D721Med (cell line): ENCODE measurements at regions not wholly inside any gene's neighbourhood (a gene's known extent, or its start where the extent isn't known, plus 50 kb on each side); places are given as distances from the start of the nearest gene placed in this dataset.

ENCODE experiments used
- DNase-seq: peaks from one replicate; pipeline ENCODE4 v3.0.0; 2011; ENCODE audit warnings: low spot score; ENCODE audit not compliant: insufficient read length
- FAIRE-seq: peaks from 2 replicates; lab custom pipeline; 2011; peaks lifted over from hg19 to GRCh38; lab: Jason Lieb, UNC
- CTCF ChIP-seq: IDR thresholded peaks from 2 replicates; pipeline ENCODE4 v1.5.1; 2012; ENCODE audit warnings: mild to moderate bottlenecking, control low read depth; ENCODE audit not compliant: insufficient read depth; ENCODE audit errors: missing control alignments

- DNase-seq (no peak), FAIRE-seq (no peak)
- no peak for TF ChIP-seq CTCF
Observed at GRCh38 chr10:30117812-30118501, 58.6 kb upstream of the JCAD start.

- no peak for FAIRE-seq
- no peak for TF ChIP-seq CTCF
- DNase-seq = no peak
Observed at GRCh38 chr10:30116041-30116491, 56.7 kb upstream of the JCAD start.

- TF ChIP-seq CTCF = no peak
- no peak for FAIRE-seq
- no peak for DNase-seq
Observed at GRCh38 chr10:30115626-30115940, 56.2 kb upstream of the JCAD start.

- no peak for FAIRE-seq
- no peak for TF ChIP-seq CTCF
Observed at GRCh38 chr10:30114881-30115625, 55.7 kb upstream of the JCAD start.

GRCh38 chr10:30114401-30114800, 55.0 kb upstream of the JCAD start:
- FAIRE-seq (no peak), DNase-seq (no peak)
- TF ChIP-seq CTCF = no peak

More at GRCh38 chr10:30114881-30115625, 55.7 kb upstream of the JCAD start:
- DNase-seq = no peak

GRCh38 chr10:30111340-30112022, 52.1 kb upstream of the JCAD start:
- DNase-seq = no peak
- no peak for TF ChIP-seq CTCF
- FAIRE-seq = no peak
